Hepatocyte (in vitro differentiated cells): ENCODE measurements at regions not wholly inside any gene's neighbourhood (a gene's known extent, or its start where the extent isn't known, plus 50 kb on each side); places are given as distances from the start of the nearest gene placed in this dataset.

Experiments used
- DNase-seq: peaks from one replicate; pipeline ENCODE4 v3.0.0-alpha.2; 2016; ENCODE audit warnings: low spot score
- H2AFZ ChIP-seq: fragments of 200-600 bp; sonication (generic); 2 replicates; pipeline ENCODE4 v1.6.0; 2016; ENCODE audit warnings: antibody characterized with exemption, mild to moderate bottlenecking
- H3K27ac ChIP-seq: fragments of 200-600 bp; sonication (generic); 2 replicates; pipeline ENCODE4 v1.5.1; 2016; ENCODE audit warnings: mild to moderate bottlenecking
- H3K27me3 ChIP-seq: fragments of 200-600 bp; sonication (generic); 2 replicates; pipeline ENCODE4 v1.6.1; 2016
- H3K36me3 ChIP-seq: fragments of 200-600 bp; sonication (generic); replicated peaks from 2 replicates; pipeline ENCODE4 v1.5.1; 2016; ENCODE audit warnings: low read depth; ENCODE audit not compliant: insufficient read depth
- H3K4me1 ChIP-seq: fragments of 200-600 bp; sonication (generic); 2 replicates; pipeline ENCODE4 v1.5.1; 2016; ENCODE audit warnings: mild to moderate bottlenecking, moderate library complexity; ENCODE audit not compliant: insufficient read depth
- H3K4me2 ChIP-seq: fragments of 200-600 bp; sonication (generic); 2 replicates; pipeline ENCODE4 v1.6.0; 2016
- H3K4me3 ChIP-seq: fragments of 200-600 bp; sonication (generic); 2 replicates; pipeline ENCODE4 v1.5.1; 2016; ENCODE audit warnings: mild to moderate bottlenecking
- H3K79me2 ChIP-seq: fragments of 200-600 bp; sonication (generic); 2 replicates; pipeline ENCODE4 v1.6.0; 2017; ENCODE audit warnings: mild to moderate bottlenecking
- H3K9me2 ChIP-seq: fragments of 200-600 bp; sonication (generic); replicated peaks from 2 replicates; pipeline ENCODE4 v1.6.0; 2017; ENCODE audit warnings: mild to moderate bottlenecking; ENCODE audit not compliant: insufficient read depth
- H3K9me3 ChIP-seq: fragments of 200-600 bp; sonication (generic); 2 replicates; pipeline ENCODE4 v1.5.1; 2016; ENCODE audit warnings: low read depth, mild to moderate bottlenecking
- H4K20me1 ChIP-seq: fragments of 200-600 bp; sonication (generic); 2 replicates; pipeline ENCODE4 v1.6.0; 2016; ENCODE audit warnings: mild to moderate bottlenecking; ENCODE audit not compliant: insufficient read depth, poor library complexity, severe bottlenecking
- EZH2 ChIP-seq: fragments of 200-600 bp; sonication (generic); IDR thresholded peaks from 2 replicates; pipeline ENCODE4 v1.6.1; 2016; ENCODE audit warnings: antibody characterized with exemption, mild to moderate bottlenecking, borderline replicate concordance
- EZH2phosphoT487 ChIP-seq: fragments of 200-600 bp; sonication (generic); IDR thresholded peaks from one replicate; pipeline ENCODE4 v1.6.1; 2018; ENCODE audit warnings: antibody characterized with exemption, mild to moderate bottlenecking, low read depth, moderate library complexity; ENCODE audit not compliant: unreplicated experiment, severe bottlenecking
- WGBS: methylation state at CpG from one replicate; pipeline ENCODE4 v1.1.6; 2016; ENCODE audit warnings: low lambda C conversion rate; ENCODE audit errors: missing lambda C conversion rate; 5-methylcytosine and 5-hydroxymethylcytosine counted together
- TF ChIP-seq, protein P1 (sequence below): fragments of 200-600 bp; sonication (generic); IDR thresholded peaks from 2 replicates; pipeline ENCODE4 v1.5.1; 2016; ENCODE audit warnings: antibody characterized with exemption, mild to moderate bottlenecking; ENCODE audit not compliant: poor library complexity

DNA sequence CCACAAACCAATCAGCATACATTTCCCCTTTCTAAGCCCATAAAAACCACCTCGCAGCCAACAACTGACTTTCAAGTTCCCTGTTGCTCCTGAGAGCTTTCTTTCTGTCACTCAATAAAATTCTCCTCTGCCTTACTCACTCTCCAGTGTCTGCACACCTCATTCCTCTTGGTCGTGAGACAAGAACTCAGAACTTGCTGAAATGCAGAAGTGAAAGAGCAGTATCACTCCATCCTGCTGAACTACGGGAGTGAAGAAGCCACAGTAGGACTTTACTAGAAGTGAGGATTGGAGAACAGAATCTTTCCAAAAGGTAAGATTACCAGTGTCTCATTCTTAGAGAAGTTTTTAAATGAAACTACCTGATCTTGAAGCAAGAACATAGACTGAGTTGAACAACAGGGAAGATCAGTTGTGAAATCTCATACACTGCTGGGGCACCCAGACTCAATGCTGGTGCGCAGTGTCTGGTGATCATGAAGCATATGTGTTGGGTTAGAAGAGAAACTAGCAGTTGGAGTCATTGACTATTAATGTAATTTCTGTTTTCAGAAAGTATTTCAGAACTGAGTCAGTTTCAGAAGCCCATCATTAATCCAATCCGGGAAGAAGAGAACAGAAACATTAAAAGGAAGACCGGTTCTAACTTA is 726.9 kb upstream of the TMPRSS15 start:
- Histone ChIP-seq H3K4me2 (no peak overlapping the region), H3K4me1 (no peaks in the 10 kb centered on the region), H3K27me3 (no peaks in the 10 kb centered on the region), H3K4me3 (no peak overlapping the region), H3K36me3 (no peaks in the 10 kb centered on the region), H3K79me2 (no peaks in the 10 kb centered on the region), H3K9me2 (no peaks in the 10 kb centered on the region), H2AFZ (no peak overlapping the region), H4K20me1 (no peaks in the 10 kb centered on the region), H3K9me3 (no peaks in the 10 kb centered on the region), H3K27ac (no peak overlapping the region)
- TF ChIP-seq EZH2 (no peak), EZH2phosphoT487 (no peak)
- TF ChIP-seq, protein P1, sequence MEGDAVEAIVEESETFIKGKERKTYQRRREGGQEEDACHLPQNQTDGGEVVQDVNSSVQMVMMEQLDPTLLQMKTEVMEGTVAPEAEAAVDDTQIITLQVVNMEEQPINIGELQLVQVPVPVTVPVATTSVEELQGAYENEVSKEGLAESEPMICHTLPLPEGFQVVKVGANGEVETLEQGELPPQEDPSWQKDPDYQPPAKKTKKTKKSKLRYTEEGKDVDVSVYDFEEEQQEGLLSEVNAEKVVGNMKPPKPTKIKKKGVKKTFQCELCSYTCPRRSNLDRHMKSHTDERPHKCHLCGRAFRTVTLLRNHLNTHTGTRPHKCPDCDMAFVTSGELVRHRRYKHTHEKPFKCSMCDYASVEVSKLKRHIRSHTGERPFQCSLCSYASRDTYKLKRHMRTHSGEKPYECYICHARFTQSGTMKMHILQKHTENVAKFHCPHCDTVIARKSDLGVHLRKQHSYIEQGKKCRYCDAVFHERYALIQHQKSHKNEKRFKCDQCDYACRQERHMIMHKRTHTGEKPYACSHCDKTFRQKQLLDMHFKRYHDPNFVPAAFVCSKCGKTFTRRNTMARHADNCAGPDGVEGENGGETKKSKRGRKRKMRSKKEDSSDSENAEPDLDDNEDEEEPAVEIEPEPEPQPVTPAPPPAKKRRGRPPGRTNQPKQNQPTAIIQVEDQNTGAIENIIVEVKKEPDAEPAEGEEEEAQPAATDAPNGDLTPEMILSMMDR, result no peak
- 72% methylated on average over 6 of the region's 6 CpGs for WGBS
- no peak for DNase-seq

DNA sequence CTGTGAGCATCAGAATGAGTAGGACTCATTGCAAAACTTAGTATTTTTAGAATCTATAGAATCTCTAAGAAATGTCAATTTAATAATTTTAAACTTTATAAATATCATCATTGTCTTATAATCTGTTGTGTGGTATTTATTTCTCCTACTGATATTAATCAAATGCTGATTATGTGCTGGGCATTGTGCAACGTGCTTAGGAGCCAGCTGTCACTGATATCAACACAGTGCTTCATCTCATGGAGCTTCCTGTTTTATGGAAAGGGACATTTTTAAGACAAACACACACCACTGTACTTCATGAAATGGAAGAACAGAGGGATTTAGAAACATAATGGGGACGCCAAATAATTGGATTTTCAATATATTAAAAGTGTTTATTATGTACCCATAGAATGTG is 737.9 kb upstream of the TMPRSS15 start:
- WGBS, result 67% methylated on average over 2 of the region's 2 CpGs
- Histone ChIP-seq H3K4me2 (no peak overlapping the region), H3K79me2 (no peaks in the 10 kb centered on the region), H3K36me3 (no peaks in the 10 kb centered on the region), H4K20me1 (no peaks in the 10 kb centered on the region), H3K9me2 (no peaks in the 10 kb centered on the region), H2AFZ (no peak overlapping the region), H3K27ac (no peak overlapping the region), H3K4me1 (no peaks in the 10 kb centered on the region), H3K9me3 (no peaks in the 10 kb centered on the region), H3K4me3 (no peak overlapping the region), H3K27me3 (no peaks in the 10 kb centered on the region)
- DNase-seq, result no peak
- no peak for TF ChIP-seq EZH2
- TF ChIP-seq, protein P1, result no peak
- no peak for TF ChIP-seq EZH2phosphoT487

DNA sequence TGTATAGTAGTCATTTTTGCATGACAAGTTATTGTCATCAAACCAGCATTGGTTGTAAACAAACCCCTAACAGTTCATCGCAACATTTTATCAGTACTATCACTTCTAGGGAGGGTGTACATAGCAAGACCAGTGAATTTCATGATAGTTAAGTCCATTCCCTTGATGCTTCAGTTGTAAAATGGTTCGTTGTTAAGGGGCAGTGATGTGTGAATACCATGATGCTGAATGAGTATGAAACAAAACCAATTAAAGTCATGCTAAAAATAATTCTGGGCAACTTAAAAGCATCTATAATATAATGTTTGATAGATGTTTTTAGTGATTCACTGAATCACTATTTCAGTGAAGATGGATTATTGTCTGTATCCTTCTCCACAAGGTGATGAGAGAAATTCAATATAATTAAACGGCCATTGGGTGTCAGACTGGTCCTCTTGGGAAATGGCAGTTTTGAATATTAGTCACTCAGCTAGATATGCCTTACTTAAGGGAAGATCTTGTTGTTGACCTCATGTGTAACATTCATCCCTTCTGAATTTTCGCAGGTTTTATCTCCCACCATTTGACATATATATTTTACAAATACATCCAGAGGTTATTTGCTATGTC is 742.2 kb upstream of the TMPRSS15 start:
- no peaks in the 10 kb centered on the region for H3K79me2 ChIP-seq
- no peak overlapping the region for H3K4me3 ChIP-seq
- WGBS, result 84% methylated on average over 4 of the region's 4 CpGs
- no peak overlapping the region for H3K4me2 ChIP-seq
- H3K9me3 ChIP-seq, result no peaks in the 10 kb centered on the region
- H3K4me1 ChIP-seq, result no peaks in the 10 kb centered on the region
- H4K20me1 ChIP-seq, result no peaks in the 10 kb centered on the region
- DNase-seq, result no peak
- H3K27ac ChIP-seq, result no peak overlapping the region
- no peak overlapping the region for H2AFZ ChIP-seq
- no peaks in the 10 kb centered on the region for H3K36me3 ChIP-seq
- no peaks in the 10 kb centered on the region for H3K27me3 ChIP-seq
- TF ChIP-seq, protein P1, result no peak
- TF ChIP-seq EZH2 (no peak), EZH2phosphoT487 (no peak)
- no peaks in the 10 kb centered on the region for H3K9me2 ChIP-seq
